Right cardiac atrium (tissue), 5 donors: ENCODE measurements at regions not wholly inside any gene's neighbourhood (a gene's known extent, or its start where the extent isn't known, plus 50 kb on each side); places are given as distances from the start of the nearest gene placed in this dataset.
"Not testable (repeated sequence)": the region's sequence is repeated elsewhere in the genome, so short reads cannot be mapped to it uniquely, and the experiment has no call there.

Experiments used
- ATAC-seq, 2 donors: fragments of 200-7000 bp; cut with Tn5 transposase; one replicate each; pipeline versions ENCODE4 v1.8.0 to v1.9.1; 2020; ENCODE audit warnings: moderate library complexity in 2 of 2, mild to moderate bottlenecking in 1 of 2
- DNase-seq, 3 donors: peaks; one replicate each; pipeline ENCODE4 v3.0.0-alpha.2; 2020
- H3K27ac ChIP-seq: one replicate; pipeline ENCODE4 v1.5.1; 2013; ENCODE audit warnings: mild to moderate bottlenecking, low read length, control low read depth, moderate library complexity
- H3K27me3 ChIP-seq: one replicate; pipeline ENCODE4 v1.6.1; 2013; ENCODE audit not compliant: control insufficient read depth, insufficient read depth
- H3K4me1 ChIP-seq: one replicate; pipeline ENCODE4 v1.6.1; 2013; ENCODE audit warnings: low read length; ENCODE audit not compliant: control insufficient read depth, insufficient read depth
- H3K4me3 ChIP-seq: one replicate; pipeline ENCODE4 v1.5.1; 2013; ENCODE audit warnings: low read length, control low read depth
- H3K9me3 ChIP-seq: one replicate; pipeline ENCODE4 v1.6.1; 2013; ENCODE audit warnings: low read length; ENCODE audit not compliant: control insufficient read depth
- WGBS: extraction: QIAGEN DNeasy Blood & Tissue Kit; methylation state at CpG from one replicate; pipeline ENCODE4 v1.1.7; 2013; 5-methylcytosine and 5-hydroxymethylcytosine counted together
- intact Hi-C, 4 donors: fragments of 100-400 bp; cut with DNase I; formaldehyde crosslinking; loops; one replicate each; pipeline versions ENCODE4 v1.11.0 to v1.14.0; 2022 to 2023
- donor health status: healthy with polysubstance abuse.
- donor health status: DM: no; HTN: yes; CAD: no.
- donor health status: DM: no; HTN: no; CAD: no.
- donor health status: DM: no; HTN: yes; CAD: no; lungs with severe emphysema.
- donor health status: DM: yes; HTN: yes; CAD: no.

DNA sequence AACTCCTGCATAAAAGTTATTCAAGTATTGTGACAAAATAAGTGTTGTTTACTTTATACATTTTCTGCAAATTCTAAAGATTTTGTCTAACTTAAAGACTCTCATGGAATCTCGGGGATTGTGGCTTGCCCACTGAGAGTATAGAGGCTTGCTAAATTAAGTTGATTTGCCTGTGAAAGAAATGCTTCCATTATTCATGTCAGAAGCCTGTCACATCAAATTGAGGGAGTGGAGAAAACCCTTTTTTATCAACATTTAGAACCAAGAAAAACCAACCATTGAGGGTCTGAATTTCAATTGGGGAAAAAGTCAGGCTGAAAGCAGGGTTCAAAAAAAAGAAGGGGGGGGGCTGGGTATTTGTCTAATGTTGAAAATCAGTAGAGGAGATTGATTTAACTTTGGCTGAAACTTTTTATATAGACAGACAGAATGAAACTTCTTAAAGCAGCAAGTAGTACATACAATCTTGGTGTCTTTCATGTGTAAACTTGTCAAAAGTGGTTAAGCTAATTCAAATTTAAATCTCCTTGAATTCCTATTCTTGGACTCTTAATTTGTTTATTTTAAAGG is 144.8 kb upstream of the CXorf66 start:
- DNase-seq (no peak), ATAC-seq (no peak)
- no peaks in the 10 kb centered on the region for H3K4me1 ChIP-seq
- WGBS, result 44% methylated on average over 1 of the region's 1 CpG
- no peaks in the 10 kb centered on the region for H3K27me3 ChIP-seq
- intact Hi-C loops, result no loop called here
- no peak overlapping the region for H3K27ac ChIP-seq
- H3K9me3 ChIP-seq, result no peaks in the 10 kb centered on the region
- no peak overlapping the region for H3K4me3 ChIP-seq

GRCh38 chrX:140104760-140105159 is 139.4 kb upstream of the CXorf66 start:
- H3K9me3 ChIP-seq, result no peaks in the 10 kb centered on the region
- intact Hi-C loops, result no loop called here
- no peak overlapping the region for H3K4me3 ChIP-seq
- no peaks in the 10 kb centered on the region for H3K27me3 ChIP-seq
- no peak for DNase-seq
- no peaks in the 10 kb centered on the region for H3K4me1 ChIP-seq
- no peak for ATAC-seq
- 68% methylated on average over 3 of the region's 3 CpGs for WGBS
- no peak overlapping the region for H3K27ac ChIP-seq

GRCh38 chrX:140099221-140099620 is 133.9 kb upstream of the CXorf66 start:
- Histone ChIP-seq H3K9me3 (no peaks in the 10 kb centered on the region), H3K4me3 (no peak overlapping the region), H3K27ac (no peak overlapping the region), H3K4me1 (no peaks in the 10 kb centered on the region), H3K27me3 (no peaks in the 10 kb centered on the region)
- WGBS, result 12% methylated on average over 4 of the region's 4 CpGs
- DNase-seq (no peak), ATAC-seq (no peak)
- intact Hi-C loops, result no loop called here

- H3K27me3 ChIP-seq, result no peaks in the 10 kb centered on the region
- H3K4me3 ChIP-seq, result no peak overlapping the region
- intact Hi-C loops, result no loop called here
Observed at GRCh38 chrX:140092121-140092520, 126.8 kb upstream of the CXorf66 start.

GRCh38 chrX:140091125-140091886 is 126.0 kb upstream of the CXorf66 start:
- DNase-seq (peak; percentile 28 to 66 (median 66)), ATAC-seq (peak; percentile 51 to 70)
- Histone ChIP-seq H3K27me3 (no peaks in the 10 kb centered on the region), H3K27ac (no peak overlapping the region), H3K4me1 (no peaks in the 10 kb centered on the region), H3K9me3 (no peaks in the 10 kb centered on the region), H3K4me3 (peak overlapping the region; percentile 46)
- intact Hi-C loops, result no loop called here
- under 1% methylated on average over 88 of the region's 88 CpGs for WGBS

More at GRCh38 chrX:140092121-140092520, 126.8 kb upstream of the CXorf66 start:
- peak in 1 of 3 donors; percentile 19 for DNase-seq
- H3K4me1 ChIP-seq, result no peaks in the 10 kb centered on the region
- WGBS, result 90% methylated on average over 26 of the region's 26 CpGs
- H3K9me3 ChIP-seq, result no peaks in the 10 kb centered on the region
- ATAC-seq, result no peak
- no peak overlapping the region for H3K27ac ChIP-seq

GRCh38 chrX:140090800-140091124 is 125.4 kb upstream of the CXorf66 start:
- no peak for DNase-seq
- no peaks in the 10 kb centered on the region for H3K4me1 ChIP-seq
- no peak overlapping the region for H3K27ac ChIP-seq
- H3K27me3 ChIP-seq, result no peaks in the 10 kb centered on the region
- intact Hi-C loops, result no loop called here
- no peaks in the 10 kb centered on the region for H3K9me3 ChIP-seq
- WGBS, result 8% methylated on average over 15 of the region's 15 CpGs
- no peak for ATAC-seq
- H3K4me3 ChIP-seq, result peak overlapping the region; percentile 46

GRCh38 chrX:140088438-140088837 is 123.1 kb upstream of the CXorf66 start:
- ATAC-seq (no peak), DNase-seq (no peak)
- Histone ChIP-seq H3K27me3 (no peaks in the 10 kb centered on the region), H3K4me3 (no peak overlapping the region), H3K9me3 (no peaks in the 10 kb centered on the region), H3K4me1 (no peaks in the 10 kb centered on the region), H3K27ac (no peak overlapping the region)
- intact Hi-C loops, result no loop called here
- 89% methylated on average over 2 of the region's 2 CpGs for WGBS

DNA sequence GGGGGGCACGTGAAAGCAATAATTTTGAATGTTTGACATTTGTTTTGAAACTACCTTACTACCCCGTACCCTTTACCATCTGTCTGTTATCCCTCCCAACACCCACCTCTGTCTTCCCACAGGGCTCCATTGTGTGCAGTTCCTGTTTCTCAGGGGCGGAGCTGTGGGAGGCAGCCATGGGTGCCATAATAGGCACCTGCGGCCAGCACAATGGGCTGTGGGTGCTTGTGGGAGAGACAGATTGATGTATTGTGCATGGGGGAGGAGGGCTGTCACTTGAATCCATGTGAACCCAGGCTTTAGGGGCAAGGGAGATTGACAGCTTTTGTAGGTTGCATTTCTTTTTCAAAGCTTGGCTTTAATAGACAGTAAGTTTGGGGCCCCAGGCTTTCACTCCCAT is 122.6 kb upstream of the CXorf66 start:
- H3K27ac ChIP-seq, result no peak overlapping the region
- H3K27me3 ChIP-seq, result no peaks in the 10 kb centered on the region
- H3K4me3 ChIP-seq, result no peak overlapping the region
- no peaks in the 10 kb centered on the region for H3K9me3 ChIP-seq
- ATAC-seq, result no peak
- H3K4me1 ChIP-seq, result no peaks in the 10 kb centered on the region
- DNase-seq, result no peak
- intact Hi-C loops, result no loop called here
- 64% methylated on average over 4 of the region's 4 CpGs for WGBS

GRCh38 chrX:140086691-140087090 is 121.4 kb upstream of the CXorf66 start:
- DNase-seq, result no peak
- H3K27me3 ChIP-seq, result no peaks in the 10 kb centered on the region
- intact Hi-C loops, result no loop called here
- no peaks in the 10 kb centered on the region for H3K4me1 ChIP-seq
- no peak overlapping the region for H3K4me3 ChIP-seq
- H3K27ac ChIP-seq, result no peak overlapping the region
- no peak for ATAC-seq
- H3K9me3 ChIP-seq, result no peaks in the 10 kb centered on the region

GRCh38 chrX:140074851-140075250 is 109.5 kb upstream of the CXorf66 start:
- not testable (repeated sequence) for DNase-seq, H3K4me1 ChIP-seq, ATAC-seq, H3K4me3 ChIP-seq, H3K9me3 ChIP-seq, H3K27ac ChIP-seq, H3K27me3 ChIP-seq
- no CpG with 5 or more reads among the region's 2 CpGs for WGBS
- intact Hi-C loops, result loop anchor here in 2 of 4 donors (5.0 to 10.0 kb wide), 2 partner anchors 60 to 62 kb away; no protein-coding TSS in a partner anchor

- Histone ChIP-seq H3K9me3 (no peaks in the 10 kb centered on the region), H3K27me3 (no peaks in the 10 kb centered on the region), H3K4me1 (no peaks in the 10 kb centered on the region), H3K27ac (no peak overlapping the region), H3K4me3 (no peak overlapping the region)
- intact Hi-C loops, result loop anchor here in 1 of 4 donors (10.0 kb wide), 1 partner anchor 64 kb away; no protein-coding TSS in a partner anchor
- no peak for DNase-seq
- no peak for ATAC-seq
Observed at GRCh38 chrX:140071037-140071436, 105.7 kb upstream of the CXorf66 start.
